T-helper 22 cell (primary cell): ENCODE measurements at regions not wholly inside any gene's neighbourhood (a gene's known extent, or its start where the extent isn't known, plus 50 kb on each side); places are given as distances from the start of the nearest gene placed in this dataset.

ENCODE experiments used
- DNase-seq: peaks from one replicate; pipeline ENCODE4 v3.0.0-alpha.2; 2020; ENCODE audit warnings: low read depth

DNA sequence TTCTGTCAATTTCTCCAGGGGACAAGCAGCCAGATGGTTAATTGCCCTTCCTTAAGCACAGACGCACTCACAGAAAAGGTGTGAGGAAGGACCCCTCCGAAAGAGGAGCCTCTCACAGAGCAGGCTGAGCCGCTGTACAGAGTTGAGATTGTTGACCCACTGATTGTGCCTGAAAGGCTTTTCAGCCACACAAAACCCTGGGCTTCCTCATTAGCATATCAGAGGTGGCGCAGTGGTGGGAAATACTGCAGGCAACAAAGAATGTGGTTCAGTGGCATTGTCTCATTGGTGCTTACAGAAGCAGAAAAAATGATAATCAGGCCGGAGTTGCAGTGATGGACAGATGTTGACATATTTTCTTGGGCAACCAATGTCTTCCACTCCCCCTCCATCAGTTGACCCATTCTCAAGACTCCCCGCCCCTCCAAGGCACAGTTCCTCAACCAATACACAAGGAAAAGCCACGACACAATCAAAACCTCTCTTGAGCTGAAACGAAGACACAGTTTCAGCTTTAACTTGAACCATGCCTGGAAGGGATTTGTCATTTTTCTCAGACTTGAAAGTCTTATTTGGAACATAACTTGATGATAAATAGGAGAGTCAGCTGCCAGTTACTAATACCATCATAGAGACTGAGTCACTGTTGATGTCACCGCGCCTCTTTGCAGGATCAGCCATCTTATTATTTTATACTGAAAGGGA, 53.1 kb downstream of the ATXN3L start:
- DNase-seq = no peak

DNA sequence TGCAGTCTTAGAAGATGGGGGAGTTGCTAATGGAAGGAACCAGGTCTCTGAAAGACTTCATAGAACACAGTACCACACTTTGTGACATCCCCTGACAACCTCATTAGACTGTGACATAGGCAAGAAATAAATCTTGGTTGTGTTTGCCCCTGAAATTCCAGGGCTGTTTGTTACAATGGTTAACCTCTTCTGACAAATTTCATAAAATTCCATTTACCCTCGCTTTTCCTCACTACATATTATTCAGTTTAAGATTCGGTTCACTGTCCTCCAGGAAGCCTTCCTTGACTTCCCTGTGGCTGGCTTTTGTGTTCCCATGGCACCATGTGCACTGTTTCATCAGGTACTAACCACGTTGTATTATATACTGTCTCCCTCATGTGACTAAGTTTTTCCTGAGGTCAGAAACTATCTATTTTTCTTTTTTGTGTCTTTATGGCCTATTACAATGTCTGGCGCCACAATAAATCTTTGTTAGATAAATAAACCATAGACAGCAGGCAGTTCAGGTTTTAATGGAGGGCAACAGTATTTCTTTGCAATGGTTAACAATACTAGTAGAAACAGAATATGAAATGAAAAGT, 54.2 kb downstream of the ATXN3L start:
- no peak for DNase-seq

DNA sequence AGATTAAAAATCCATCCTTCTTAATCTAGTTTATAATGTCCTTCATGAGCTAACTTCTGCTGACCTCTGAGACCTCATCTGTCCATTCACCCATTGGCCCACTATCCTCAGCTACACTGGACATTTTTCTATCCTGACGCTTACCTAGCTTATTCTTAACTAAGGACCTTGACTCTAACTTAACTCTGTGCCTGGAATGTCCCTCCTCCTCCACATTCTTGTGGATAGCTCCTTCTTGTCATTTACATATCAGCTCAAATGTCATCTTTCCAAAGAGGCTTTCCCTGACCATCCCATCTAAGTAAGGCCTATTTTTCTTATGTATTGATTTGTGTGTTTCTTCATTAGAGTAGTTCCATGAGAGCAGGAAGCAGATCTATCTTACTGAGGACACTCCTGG, 54.7 kb downstream of the ATXN3L start:
- DNase-seq = no peak

DNA sequence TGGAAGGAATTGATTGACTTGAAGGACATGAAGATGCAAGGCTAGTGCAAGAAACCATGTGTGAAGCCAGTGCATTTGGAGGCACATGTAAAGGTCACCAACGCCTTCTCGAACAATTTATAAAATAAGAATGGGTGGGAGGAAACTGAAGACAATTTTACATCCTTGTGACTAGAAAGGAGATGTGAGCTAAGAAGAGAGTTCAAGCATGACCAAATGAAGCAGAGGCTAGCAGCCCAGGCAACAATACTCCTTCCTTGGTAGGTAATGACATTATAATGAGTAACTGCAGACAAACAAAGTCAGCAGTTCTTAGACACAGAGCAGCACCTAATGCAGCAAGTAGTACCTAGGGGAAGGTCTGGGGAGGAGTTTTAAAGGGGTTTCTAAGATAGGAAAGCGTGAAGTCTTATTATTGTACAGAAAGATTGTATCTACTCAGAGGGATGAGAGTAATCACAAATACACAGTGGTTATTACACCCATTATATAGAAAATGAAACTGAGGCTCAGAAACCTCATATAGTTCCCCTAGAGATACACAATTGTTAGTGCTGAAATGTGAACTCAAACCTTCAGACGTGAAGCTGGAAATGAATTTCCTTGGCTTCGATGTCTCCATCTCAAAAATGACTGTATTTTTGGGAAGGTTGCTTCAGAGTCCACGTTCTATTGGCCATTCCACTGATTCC, 56.1 kb downstream of the ATXN3L start:
- no peak for DNase-seq

- DNase-seq = no peak
Observed at GRCh38 chrX:13261348-13261747, 58.5 kb downstream of the ATXN3L start.

DNA sequence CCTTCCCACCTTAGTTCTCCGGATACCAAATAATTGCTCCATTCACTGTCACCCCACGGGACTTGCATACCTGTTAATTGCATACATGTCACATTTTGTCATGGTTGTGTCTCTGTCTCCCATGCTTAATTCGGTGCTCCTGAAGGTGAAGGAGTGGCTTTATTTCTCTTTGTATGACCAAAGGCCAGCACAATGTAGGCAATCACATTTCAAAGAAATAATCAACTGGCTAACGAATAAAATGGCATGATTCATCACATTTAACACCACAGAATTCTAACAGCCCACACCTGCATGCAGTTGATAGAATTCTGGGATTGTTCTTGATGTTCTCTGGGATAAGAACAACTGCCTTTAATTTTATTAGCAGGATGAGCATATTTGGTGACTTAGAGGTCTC, 59.3 kb downstream of the ATXN3L start:
- DNase-seq = no peak

DNA sequence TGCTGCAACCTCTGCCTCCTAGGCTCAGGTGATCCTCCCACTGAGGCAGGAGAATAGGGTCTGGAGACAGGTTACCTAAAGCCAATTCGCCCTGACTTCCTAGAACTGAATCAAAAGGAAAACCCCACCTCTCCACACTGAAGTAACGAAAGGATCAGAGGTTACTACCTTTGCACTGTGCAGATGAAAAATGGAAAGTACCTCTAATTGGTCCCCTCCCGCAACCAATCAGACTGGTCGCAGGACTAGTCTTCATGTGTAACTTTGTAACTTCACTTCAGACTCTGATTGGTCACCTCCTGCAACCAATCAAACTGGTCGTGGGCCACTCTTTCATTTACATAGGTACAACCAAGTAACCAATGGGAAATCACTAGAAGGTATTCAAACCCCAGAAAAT, 61.1 kb downstream of the ATXN3L start:
- no peak for DNase-seq

DNA sequence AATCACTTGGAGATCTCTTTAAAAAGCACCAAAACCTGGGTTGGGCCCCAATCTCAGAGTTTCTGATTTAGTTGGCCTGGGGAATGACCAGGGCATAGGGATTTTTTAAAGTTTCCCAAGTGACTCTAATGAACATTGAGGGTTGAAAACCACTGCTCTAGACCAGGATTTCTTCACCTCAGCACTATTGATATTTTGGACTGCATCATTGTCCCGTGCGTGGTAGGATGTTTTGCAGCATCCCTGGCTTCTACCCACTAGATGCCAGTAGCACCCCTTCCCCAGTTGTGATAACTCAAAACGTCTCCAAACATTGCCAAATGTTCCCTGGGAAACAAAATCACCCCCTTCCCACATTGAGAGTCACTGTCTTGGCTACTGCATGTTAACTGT, 61.8 kb downstream of the ATXN3L start:
- no peak for DNase-seq

DNA sequence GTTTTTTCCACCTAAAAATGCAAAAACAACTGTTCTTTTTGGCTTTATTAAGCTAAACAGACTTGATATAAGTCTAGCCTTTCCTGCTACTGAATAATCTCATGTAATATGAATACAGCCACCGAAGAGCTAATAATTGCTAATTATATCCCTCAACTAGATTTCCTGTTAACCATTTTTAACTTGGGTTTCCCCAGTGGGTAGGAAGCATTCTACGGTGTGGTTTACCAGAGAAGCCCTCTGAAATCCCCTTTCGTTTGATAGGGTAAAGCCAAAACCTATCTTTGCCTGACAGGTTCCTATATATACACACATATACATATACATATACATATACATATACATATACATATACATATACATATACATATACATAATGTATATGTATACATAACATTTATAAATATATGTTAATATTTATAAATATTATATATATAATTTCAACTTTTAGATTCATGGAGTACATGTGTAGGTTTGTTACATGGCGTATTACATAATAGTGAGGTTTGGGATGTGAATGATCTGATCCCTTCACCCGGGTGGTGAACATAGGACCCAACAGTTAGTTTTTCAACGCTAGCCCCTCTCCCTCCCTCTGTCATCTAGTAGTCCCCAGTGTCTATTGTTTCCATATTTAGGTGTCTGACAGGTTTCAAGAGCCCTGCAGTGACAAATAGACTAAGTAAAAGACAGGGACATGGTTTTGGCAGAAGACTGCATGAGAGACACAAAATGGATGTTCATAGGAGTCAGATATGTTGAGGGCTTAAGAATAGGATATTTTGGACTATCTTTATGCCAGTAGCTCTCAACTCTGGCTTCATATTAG, 62.4 kb downstream of the ATXN3L start:
- DNase-seq = no peak

DNA sequence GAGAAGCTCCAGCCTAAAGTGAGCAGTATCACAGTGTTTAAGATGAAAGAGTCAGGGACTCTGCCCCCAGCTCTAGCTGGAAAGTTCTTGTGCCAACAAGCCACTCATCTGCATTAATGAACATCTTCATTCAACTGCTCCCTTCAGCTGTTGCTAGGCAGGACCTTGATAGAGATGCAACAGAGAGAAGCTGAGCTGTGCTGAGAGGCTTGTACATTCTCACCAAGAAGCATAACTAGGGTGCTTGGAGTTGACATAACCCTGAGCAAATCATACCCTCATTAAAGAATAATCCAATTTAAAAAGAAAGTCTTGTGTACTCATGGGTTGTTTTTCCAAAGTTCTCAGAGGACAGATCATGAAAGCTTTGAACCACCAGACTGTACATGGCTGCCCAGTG, 63.2 kb downstream of the ATXN3L start:
- DNase-seq = no peak

GRCh38 chrX:13254870-13255269, 65.0 kb downstream of the ATXN3L start:
- DNase-seq = no peak

- DNase-seq = no peak
Observed at GRCh38 chrX:13254076-13254785, 65.6 kb downstream of the ATXN3L start.

GRCh38 chrX:13253223-13253622, 66.6 kb downstream of the ATXN3L start:
- DNase-seq = no peak

DNA sequence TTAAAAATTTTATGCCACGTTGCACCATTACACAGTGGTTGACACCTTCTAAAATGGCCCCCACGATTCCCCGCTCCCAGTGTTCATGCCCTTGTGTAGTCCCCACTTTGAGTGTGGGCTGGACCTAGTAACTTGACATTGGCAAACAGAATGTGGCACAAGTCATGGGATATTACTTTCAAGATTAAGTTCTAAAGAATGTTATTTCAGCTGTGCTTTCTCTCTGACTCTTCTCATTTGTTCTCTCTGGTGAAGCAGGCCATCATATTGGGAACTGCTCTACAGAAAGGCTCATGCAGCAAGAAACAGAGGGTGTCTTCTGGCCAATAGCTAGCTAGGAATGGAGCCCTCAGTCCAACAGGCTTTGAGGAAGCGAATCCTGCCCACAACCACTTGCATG, 67.1 kb downstream of the ATXN3L start:
- no peak for DNase-seq

DNA sequence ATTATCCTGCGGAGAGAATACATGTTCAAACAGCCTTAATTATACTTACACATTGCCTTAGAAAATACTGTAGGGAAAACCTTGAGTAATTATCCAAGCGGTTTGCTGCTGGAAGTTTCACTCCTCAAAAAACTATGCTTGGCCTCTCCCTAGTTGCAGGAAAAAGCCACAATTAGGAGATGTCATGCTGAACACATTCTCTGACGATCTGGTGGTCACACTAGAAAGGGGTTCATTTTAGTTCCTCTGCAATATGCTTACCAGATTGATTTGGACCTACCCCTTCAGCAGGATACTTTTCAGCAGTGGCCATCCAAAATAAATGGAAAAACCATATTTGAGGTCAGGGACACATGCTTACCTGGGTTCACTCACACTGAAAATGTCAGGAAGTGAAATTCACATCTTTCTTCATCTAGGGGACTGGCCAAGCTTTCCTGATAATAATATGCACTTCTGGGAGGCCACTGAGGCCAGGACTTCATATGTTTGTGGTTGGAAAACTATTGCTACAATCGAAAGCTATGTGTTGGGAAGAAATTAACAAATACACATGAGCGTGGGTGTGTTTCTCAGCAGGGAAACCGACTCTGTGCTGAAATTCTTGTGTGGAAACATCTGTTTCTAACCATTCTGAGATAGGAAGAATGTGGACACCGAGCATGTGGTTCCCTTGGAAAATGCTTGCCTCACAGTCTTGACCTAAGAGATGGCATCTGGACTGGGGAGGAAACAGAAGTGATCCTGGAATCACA, 68.8 kb downstream of the ATXN3L start:
- no peak for DNase-seq

- no peak for DNase-seq
Observed at GRCh38 chrX:13248867-13249486, 70.9 kb downstream of the ATXN3L start.

- DNase-seq = no peak
Observed at GRCh38 chrX:13239272-13239671, 80.6 kb downstream of the ATXN3L start.

DNA sequence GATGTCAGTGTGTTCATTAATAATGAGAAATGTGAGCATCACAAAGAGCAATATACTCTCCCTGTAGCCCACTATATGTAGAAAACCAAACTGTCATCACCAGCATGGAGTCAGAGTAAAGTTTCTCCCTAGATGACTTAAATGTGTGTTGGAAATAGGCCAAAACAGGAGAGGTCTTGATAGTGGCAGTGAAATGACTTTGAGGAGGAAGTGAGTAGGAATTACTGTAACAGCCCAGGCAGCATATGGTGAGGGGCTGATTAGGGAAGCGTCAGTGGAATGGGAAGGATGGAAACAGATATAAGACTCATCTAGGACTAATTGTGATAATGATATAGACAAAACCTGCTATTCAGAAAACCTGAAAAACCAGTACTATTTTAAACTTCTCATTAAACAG, 83.9 kb downstream of the ATXN3L start:
- DNase-seq = no peak

DNA sequence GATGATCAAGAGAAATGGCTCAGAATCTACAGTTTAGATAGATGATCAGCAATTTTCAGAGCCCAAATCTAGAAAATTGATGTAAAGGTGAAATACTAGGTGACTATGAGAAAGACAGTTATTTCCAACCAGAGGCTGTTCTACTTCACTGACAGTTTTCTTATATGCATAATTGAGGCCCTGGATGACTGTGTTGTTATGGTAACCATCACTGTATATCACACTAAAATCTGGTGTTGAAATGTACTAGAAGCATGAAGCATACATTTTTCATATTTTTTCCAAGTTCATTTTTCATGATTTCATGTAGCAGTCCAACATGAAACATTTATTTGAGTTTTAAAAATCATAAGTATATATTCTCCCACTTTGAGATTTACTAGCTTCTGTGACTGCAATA, 87.4 kb downstream of the ATXN3L start:
- DNase-seq = no peak

GRCh38 chrX:13226214-13226613, 93.6 kb downstream of the ATXN3L start:
- no peak for DNase-seq
